ENCODE measurements at regions not wholly inside any gene's neighbourhood (a gene's known extent, or its start where the extent isn't known, plus 50 kb on each side); places are given as distances from the start of the nearest gene placed in this dataset.

- H3K4me3 Mint-ChIP-seq: no peak overlapping the region
- POLR2A ChIA-PET: no interaction called here
- H3K27ac Mint-ChIP-seq: no peak overlapping the region
Observed at GRCh38 chr1:104665300-104665699, 915.6 kb downstream of the AMY1C start.

GRCh38 chr1:104671684-104672353, 922.1 kb downstream of the AMY1C start:
- Mint-ChIP-seq H3K4me1 (no peaks in the 10 kb centered on the region), H3K4me3 (no peak overlapping the region), H3K27me3 (no peaks in the 10 kb centered on the region), H3K27ac (no peak overlapping the region), H3K36me3 (no peaks in the 10 kb centered on the region), H3K9me3 (peaks cover 11 to 14% (median 13%) of the 10 kb centered on the region in 3 donors)
- ChIA-PET POLR2A (interaction anchor here (0.6 kb wide), 2 partner anchors 924 to 1055 kb away, joined by 3 to 4 read pairs; no protein-coding TSS in a partner anchor), CTCF (no interaction called here)
- no peaks in the 10 kb centered on the region for H3K4me1 ChIP-seq (ENCODE audit: control insufficient read depth in 1 of 2, extremely low read depth in 1 of 2, insufficient read depth in 2 of 2, low read length in 2 of 2)
- 87% methylated on average over 5 of the region's 12 CpGs for WGBS (ENCODE audit: insufficient coverage)
- ATAC-seq (replicated peaks in 1 of 4) (no peak), DNase-seq (no peak)
- H3K27me3 ChIP-seq (replicated peaks in 1 of 2; ENCODE audit: control insufficient read depth in 2 of 2, extremely low read depth in 1 of 2, insufficient read depth in 2 of 2, low read length in 1 of 2): no peaks in the 10 kb centered on the region
- no peaks in the 10 kb centered on the region for H3K9me3 ChIP-seq
- no peaks in the 10 kb centered on the region for H3K36me3 ChIP-seq (ENCODE audit: control insufficient read depth in 2 of 2, extremely low read depth in 1 of 2, insufficient read depth in 1 of 2, low read length in 1 of 2)
- H3K27ac ChIP-seq (ENCODE audit: low read length): no peak overlapping the region
- H3K4me3 ChIP-seq (ENCODE audit: control insufficient read depth in 1 of 2, extremely low read depth in 1 of 2, low read length in 1 of 2): no peak overlapping the region

More at GRCh38 chr1:104665300-104665699, 915.6 kb downstream of the AMY1C start:
- DNase-seq (no peak), ATAC-seq (replicated peaks in 1 of 4) (no peak)
- H3K27ac ChIP-seq (ENCODE audit: low read length): no peak overlapping the region
- no peak overlapping the region for H3K4me3 ChIP-seq (ENCODE audit: control insufficient read depth in 1 of 2, extremely low read depth in 1 of 2, low read length in 1 of 2)
- no peaks in the 10 kb centered on the region for H3K4me1 ChIP-seq (ENCODE audit: control insufficient read depth in 1 of 2, extremely low read depth in 1 of 2, insufficient read depth in 2 of 2, low read length in 2 of 2)
- no peaks in the 10 kb centered on the region for H3K27me3 ChIP-seq (replicated peaks in 1 of 2; ENCODE audit: control insufficient read depth in 2 of 2, extremely low read depth in 1 of 2, insufficient read depth in 2 of 2, low read length in 1 of 2)
- H3K9me3 Mint-ChIP-seq: peaks cover 8 to 24% (median 13%) of the 10 kb centered on the region in 3 donors
- no peaks in the 10 kb centered on the region for H3K36me3 Mint-ChIP-seq
- no peaks in the 10 kb centered on the region for H3K36me3 ChIP-seq (ENCODE audit: control insufficient read depth in 2 of 2, extremely low read depth in 1 of 2, insufficient read depth in 1 of 2, low read length in 1 of 2)
- no peaks in the 10 kb centered on the region for H3K9me3 ChIP-seq
- H3K4me1 Mint-ChIP-seq: no peaks in the 10 kb centered on the region
- CTCF ChIA-PET: no interaction called here
- H3K27me3 Mint-ChIP-seq: no peaks in the 10 kb centered on the region

- Histone ChIP-seq H3K27me3 (replicated peaks in 1 of 2; ENCODE audit: control insufficient read depth in 2 of 2, extremely low read depth in 1 of 2, insufficient read depth in 2 of 2, low read length in 1 of 2) (no peaks in the 10 kb centered on the region), H3K4me3 (ENCODE audit: control insufficient read depth in 1 of 2, extremely low read depth in 1 of 2, low read length in 1 of 2) (no peak overlapping the region), H3K9me3 (no peaks in the 10 kb centered on the region), H3K27ac (ENCODE audit: low read length) (no peak overlapping the region), H3K36me3 (ENCODE audit: control insufficient read depth in 2 of 2, extremely low read depth in 1 of 2, insufficient read depth in 1 of 2, low read length in 1 of 2) (no peaks in the 10 kb centered on the region), H3K4me1 (ENCODE audit: control insufficient read depth in 1 of 2, extremely low read depth in 1 of 2, insufficient read depth in 2 of 2, low read length in 2 of 2) (no peaks in the 10 kb centered on the region)
- ATAC-seq (replicated peaks in 1 of 4): no peak
- no CpG with 5 or more reads among the region's 1 CpG for WGBS (ENCODE audit: insufficient coverage)
- Mint-ChIP-seq H3K27ac (no peak overlapping the region), H3K36me3 (no peaks in the 10 kb centered on the region), H3K4me1 (no peaks in the 10 kb centered on the region), H3K27me3 (no peaks in the 10 kb centered on the region), H3K9me3 (peaks cover 23 to 37% (median 28%) of the 10 kb centered on the region in 3 donors), H3K4me3 (no peak overlapping the region)
- CTCF ChIA-PET: no interaction called here
- POLR2A ChIA-PET: no interaction called here
- no peak for DNase-seq
Observed at GRCh38 chr1:104699433-104699832, 949.7 kb downstream of the AMY1C start.

GRCh38 chr1:104702731-104703130, 953.0 kb downstream of the AMY1C start:
- H3K4me1 Mint-ChIP-seq: peaks cover 0 to 3% (median 0%) of the 10 kb centered on the region in 3 donors
- no peaks in the 10 kb centered on the region for H3K4me1 ChIP-seq (ENCODE audit: control insufficient read depth in 1 of 2, extremely low read depth in 1 of 2, insufficient read depth in 2 of 2, low read length in 2 of 2)
- no peaks in the 10 kb centered on the region for H3K27me3 Mint-ChIP-seq
- no peak for DNase-seq
- ATAC-seq (replicated peaks in 1 of 4): no peak
- no peak overlapping the region for H3K4me3 Mint-ChIP-seq
- H3K27ac Mint-ChIP-seq: no peak overlapping the region
- ChIA-PET POLR2A (no interaction called here), CTCF (no interaction called here)
- H3K36me3 Mint-ChIP-seq: no peaks in the 10 kb centered on the region
- WGBS (ENCODE audit: insufficient coverage): no CpG with 5 or more reads among the region's 2 CpGs
- H3K36me3 ChIP-seq (ENCODE audit: control insufficient read depth in 2 of 2, extremely low read depth in 1 of 2, insufficient read depth in 1 of 2, low read length in 1 of 2): no peaks in the 10 kb centered on the region
- H3K27me3 ChIP-seq (replicated peaks in 1 of 2; ENCODE audit: control insufficient read depth in 2 of 2, extremely low read depth in 1 of 2, insufficient read depth in 2 of 2, low read length in 1 of 2): no peaks in the 10 kb centered on the region
- H3K4me3 ChIP-seq (ENCODE audit: control insufficient read depth in 1 of 2, extremely low read depth in 1 of 2, low read length in 1 of 2): no peak overlapping the region
- H3K27ac ChIP-seq (ENCODE audit: low read length): no peak overlapping the region
- peaks cover 8 to 34% (median 18%) of the 10 kb centered on the region in 3 donors for H3K9me3 Mint-ChIP-seq
- no peaks in the 10 kb centered on the region for H3K9me3 ChIP-seq

- Histone ChIP-seq H3K4me1 (ENCODE audit: control insufficient read depth in 1 of 2, extremely low read depth in 1 of 2, insufficient read depth in 2 of 2, low read length in 2 of 2) (no peaks in the 10 kb centered on the region), H3K27me3 (replicated peaks in 1 of 2; ENCODE audit: control insufficient read depth in 2 of 2, extremely low read depth in 1 of 2, insufficient read depth in 2 of 2, low read length in 1 of 2) (no peaks in the 10 kb centered on the region), H3K27ac (ENCODE audit: low read length) (no peak overlapping the region), H3K36me3 (ENCODE audit: control insufficient read depth in 2 of 2, extremely low read depth in 1 of 2, insufficient read depth in 1 of 2, low read length in 1 of 2) (no peaks in the 10 kb centered on the region), H3K9me3 (no peaks in the 10 kb centered on the region), H3K4me3 (ENCODE audit: control insufficient read depth in 1 of 2, extremely low read depth in 1 of 2, low read length in 1 of 2) (no peak overlapping the region)
- Mint-ChIP-seq H3K36me3 (no peaks in the 10 kb centered on the region), H3K27ac (no peak overlapping the region), H3K4me3 (no peak overlapping the region), H3K9me3 (peaks cover 8 to 28% (median 17%) of the 10 kb centered on the region in 3 donors), H3K27me3 (no peaks in the 10 kb centered on the region), H3K4me1 (peaks cover 0 to 3% (median 0%) of the 10 kb centered on the region in 3 donors)
- ATAC-seq (replicated peaks in 1 of 4) (no peak), DNase-seq (peak in 1 of 35 experiments; percentile 6)
- POLR2A ChIA-PET: no interaction called here
- WGBS (ENCODE audit: insufficient coverage): 91% methylated on average over 5 of the region's 9 CpGs
- CTCF ChIA-PET: no interaction called here
Observed at GRCh38 chr1:104706631-104707147, 957.0 kb downstream of the AMY1C start.

- no peak overlapping the region for H3K27ac Mint-ChIP-seq
Observed at GRCh38 chr1:104718752-104719151, 969.1 kb downstream of the AMY1C start.

More at GRCh38 chr1:104718752-104719151, 969.1 kb downstream of the AMY1C start:
- Histone ChIP-seq H3K36me3 (ENCODE audit: control insufficient read depth in 2 of 2, extremely low read depth in 1 of 2, insufficient read depth in 1 of 2, low read length in 1 of 2) (no peaks in the 10 kb centered on the region), H3K4me3 (ENCODE audit: control insufficient read depth in 1 of 2, extremely low read depth in 1 of 2, low read length in 1 of 2) (no peak overlapping the region), H3K4me1 (ENCODE audit: control insufficient read depth in 1 of 2, extremely low read depth in 1 of 2, insufficient read depth in 2 of 2, low read length in 2 of 2) (no peaks in the 10 kb centered on the region), H3K9me3 (no peaks in the 10 kb centered on the region), H3K27me3 (replicated peaks in 1 of 2; ENCODE audit: control insufficient read depth in 2 of 2, extremely low read depth in 1 of 2, insufficient read depth in 2 of 2, low read length in 1 of 2) (no peaks in the 10 kb centered on the region), H3K27ac (ENCODE audit: low read length) (no peak overlapping the region)
- ATAC-seq (replicated peaks in 1 of 4): no peak
- WGBS (ENCODE audit: insufficient coverage): no CpG with 5 or more reads among the region's 1 CpG
- ChIA-PET POLR2A (no interaction called here), CTCF (no interaction called here)
- Mint-ChIP-seq H3K9me3 (peaks cover 9 to 20% (median 10%) of the 10 kb centered on the region in 3 donors), H3K4me1 (no peaks in the 10 kb centered on the region), H3K4me3 (no peak overlapping the region), H3K36me3 (no peaks in the 10 kb centered on the region), H3K27me3 (no peaks in the 10 kb centered on the region)
- no peak for DNase-seq
